NCI-H1930 (cell line): ENCODE measurements at regions not wholly inside any gene's neighbourhood (a gene's known extent, or its start where the extent isn't known, plus 50 kb on each side); places are given as distances from the start of the nearest gene placed in this dataset.
A peak's percentile ranks its signal among the peaks of the same experiment; 100 is the strongest.
"Not testable (repeated sequence)": the region's sequence is repeated elsewhere in the genome, so short reads cannot be mapped to it uniquely, and the experiment has no call there.

Experiments used
- DNase-seq, 2 experiments: peaks; one replicate each; lab custom pipeline; 2025; lab: John Stamatoyannopoulos, UW

- DNase-seq: no peak
Observed at GRCh38 chr3:174457758-174458157, 401.4 kb upstream of the NAALADL2 start.

- no peak for DNase-seq
Observed at GRCh38 chr3:174460831-174461230, 398.3 kb upstream of the NAALADL2 start.

- no peak for DNase-seq
Observed at GRCh38 chr3:174462916-174463315, 396.2 kb upstream of the NAALADL2 start.

GRCh38 chr3:174465177-174465576 lies 394.0 kb upstream of the NAALADL2 start:
- no peak for DNase-seq

- DNase-seq: no peak
Observed at GRCh38 chr3:174466471-174467054, 392.6 kb upstream of the NAALADL2 start.

- DNase-seq: no peak
Observed at GRCh38 chr3:174477491-174477890, 381.6 kb upstream of the NAALADL2 start.

- no peak for DNase-seq
Observed at GRCh38 chr3:174480767-174481166, 378.4 kb upstream of the NAALADL2 start.

- no peak for DNase-seq
Observed at GRCh38 chr3:174482541-174482940, 376.6 kb upstream of the NAALADL2 start.

GRCh38 chr3:174483254-174483653 lies 375.9 kb upstream of the NAALADL2 start:
- DNase-seq: no peak

- DNase-seq: not testable (repeated sequence)
Observed at GRCh38 chr3:174483856-174484255, 375.3 kb upstream of the NAALADL2 start.

GRCh38 chr3:174488527-174488926 lies 370.6 kb upstream of the NAALADL2 start:
- DNase-seq: no peak

GRCh38 chr3:174495311-174495710 lies 363.8 kb upstream of the NAALADL2 start:
- DNase-seq: no peak

GRCh38 chr3:174495928-174496327 lies 363.2 kb upstream of the NAALADL2 start:
- DNase-seq: no peak

GRCh38 chr3:174498638-174499037 lies 360.5 kb upstream of the NAALADL2 start:
- no peak for DNase-seq

- DNase-seq: no peak
Observed at GRCh38 chr3:174505266-174505665, 353.9 kb upstream of the NAALADL2 start.

- no peak for DNase-seq
Observed at GRCh38 chr3:174524203-174524602, 334.9 kb upstream of the NAALADL2 start.

GRCh38 chr3:174529298-174529697 lies 329.8 kb upstream of the NAALADL2 start:
- no peak for DNase-seq

- no peak for DNase-seq
Observed at GRCh38 chr3:174531262-174531982, 327.7 kb upstream of the NAALADL2 start.

GRCh38 chr3:174532216-174532615 lies 326.9 kb upstream of the NAALADL2 start:
- DNase-seq: no peak

GRCh38 chr3:174532776-174533175 lies 326.4 kb upstream of the NAALADL2 start:
- DNase-seq: no peak

GRCh38 chr3:174533286-174533685 lies 325.8 kb upstream of the NAALADL2 start:
- no peak for DNase-seq

GRCh38 chr3:174536319-174536718 lies 322.8 kb upstream of the NAALADL2 start:
- DNase-seq: peak in 1 of 2 experiments; percentile 64

GRCh38 chr3:174538151-174538550 lies 321.0 kb upstream of the NAALADL2 start:
- no peak for DNase-seq
